GM21515 (cell line): ENCODE measurements at regions not wholly inside any gene's neighbourhood (a gene's known extent, or its start where the extent isn't known, plus 50 kb on each side); places are given as distances from the start of the nearest gene placed in this dataset.
A peak's percentile ranks its signal among the peaks of the same experiment; 100 is the strongest.
"Not testable (repeated sequence)": the region's sequence is repeated elsewhere in the genome, so short reads cannot be mapped to it uniquely, and the experiment has no call there.

Source experiments
- ATAC-seq: cut with Tn5 transposase; IDR thresholded peaks from one replicate; pipeline ENCODE4 v1.9.1; 2021; ENCODE audit not compliant: unreplicated experiment

GRCh38 chr4:78660559-78660958, 109.0 kb downstream of the ANXA3 start:
- ATAC-seq: no peak

GRCh38 chr4:78661086-78661690, 109.6 kb downstream of the ANXA3 start:
- ATAC-seq: no peak

DNA sequence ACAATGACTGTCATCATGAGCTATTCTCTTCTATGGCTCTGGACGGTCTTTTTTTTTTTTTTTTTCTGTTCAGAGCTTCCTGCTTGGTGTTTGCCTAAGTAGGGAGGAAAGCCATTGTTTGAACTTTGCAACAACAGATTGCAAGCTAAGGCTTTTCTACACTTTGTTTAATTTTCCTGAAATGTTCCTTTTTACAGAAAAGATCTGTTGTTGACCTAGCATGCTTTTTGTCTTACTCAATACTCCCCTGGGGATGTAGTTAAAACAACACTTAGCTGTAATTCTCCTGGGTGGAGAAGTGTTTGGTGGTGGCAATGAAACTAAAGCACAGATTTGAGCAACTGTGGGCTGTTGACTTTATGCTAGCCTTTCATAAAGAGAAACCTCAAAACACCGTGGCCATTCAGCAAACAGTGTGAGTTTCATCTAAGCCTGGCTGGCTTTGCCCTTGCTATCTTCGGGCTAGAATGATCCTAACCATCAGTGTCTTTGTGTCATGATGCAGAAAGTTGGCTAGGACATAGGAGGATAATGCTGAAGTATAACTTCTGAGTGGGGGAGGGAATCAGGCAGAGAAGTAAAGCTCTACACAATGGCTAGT, 110.5 kb downstream of the ANXA3 start:
- peak; percentile 80 for ATAC-seq

- no peak for ATAC-seq
Observed at GRCh38 chr4:78662658-78663057, 111.1 kb downstream of the ANXA3 start.

DNA sequence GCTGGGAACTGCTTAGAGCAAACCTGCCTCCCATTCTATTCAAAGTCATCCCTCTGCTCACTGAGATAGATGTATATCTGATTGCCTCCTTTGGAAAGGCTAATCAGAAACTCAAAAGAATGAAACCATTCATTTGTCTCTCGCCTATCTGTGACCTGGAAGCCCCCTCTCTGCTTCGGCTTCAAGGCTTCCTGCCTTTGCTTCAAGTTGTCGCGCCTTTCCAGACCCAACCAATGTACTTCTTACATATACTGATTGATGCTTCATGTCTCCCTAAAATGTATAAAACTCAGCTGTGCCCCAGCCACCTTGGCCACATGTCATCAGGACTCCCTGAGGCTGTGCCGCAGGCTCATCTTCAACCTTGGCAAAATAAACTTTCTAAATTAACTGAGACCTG, 111.9 kb upstream of the BMP2K start:
- ATAC-seq: not testable (repeated sequence)

DNA sequence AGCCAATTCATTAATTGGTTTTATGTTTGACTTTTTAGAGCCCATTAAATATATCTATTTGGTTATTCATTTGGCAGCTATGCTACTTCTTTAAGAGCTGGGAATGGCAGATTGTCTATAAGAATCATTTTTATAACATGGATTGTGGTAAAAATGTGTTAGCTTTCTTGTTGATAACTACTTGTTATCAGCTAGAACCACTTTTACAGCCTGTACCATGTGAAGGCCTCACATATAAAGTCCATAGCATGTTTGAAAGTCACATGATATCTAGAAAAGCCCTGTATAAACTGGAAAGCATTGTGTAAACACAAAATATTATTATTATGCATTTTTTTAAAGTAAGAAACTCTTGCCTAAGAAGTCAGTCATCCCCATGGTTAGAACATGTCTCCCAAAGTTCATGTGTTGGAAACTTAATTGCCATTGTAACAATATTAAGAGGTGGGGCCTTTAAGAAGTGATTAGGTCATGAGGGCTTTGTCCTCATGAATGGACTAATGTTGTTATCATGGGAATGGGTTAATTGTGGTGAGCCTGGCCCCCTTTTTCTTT, 110.9 kb upstream of the BMP2K start:
- ATAC-seq: no peak

GRCh38 chr4:78666830-78667258, 109.3 kb upstream of the BMP2K start:
- no peak for ATAC-seq

- ATAC-seq: no peak
Observed at GRCh38 chr4:78667325-78667724, 108.8 kb upstream of the BMP2K start.

GRCh38 chr4:78667764-78668163, 108.4 kb upstream of the BMP2K start:
- ATAC-seq: peak; percentile 84

DNA sequence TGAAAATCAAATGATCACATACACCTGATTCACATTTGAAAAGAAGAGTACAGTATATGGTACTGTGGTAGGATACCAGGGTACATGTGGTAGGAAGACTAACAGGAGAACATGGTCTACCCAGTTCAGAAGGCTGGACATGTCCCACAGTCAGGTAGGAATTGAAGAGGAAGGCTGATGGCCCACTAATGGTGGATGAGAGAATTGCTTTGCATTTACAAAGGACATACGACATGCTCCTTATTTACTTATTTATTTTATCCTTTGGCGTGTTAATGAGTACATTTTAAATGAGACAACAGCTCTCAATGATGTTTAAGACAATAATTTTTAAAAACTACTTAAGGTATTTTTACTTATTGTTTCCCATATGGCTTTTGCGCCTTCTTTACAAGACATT, 106.7 kb upstream of the BMP2K start:
- no peak for ATAC-seq

DNA sequence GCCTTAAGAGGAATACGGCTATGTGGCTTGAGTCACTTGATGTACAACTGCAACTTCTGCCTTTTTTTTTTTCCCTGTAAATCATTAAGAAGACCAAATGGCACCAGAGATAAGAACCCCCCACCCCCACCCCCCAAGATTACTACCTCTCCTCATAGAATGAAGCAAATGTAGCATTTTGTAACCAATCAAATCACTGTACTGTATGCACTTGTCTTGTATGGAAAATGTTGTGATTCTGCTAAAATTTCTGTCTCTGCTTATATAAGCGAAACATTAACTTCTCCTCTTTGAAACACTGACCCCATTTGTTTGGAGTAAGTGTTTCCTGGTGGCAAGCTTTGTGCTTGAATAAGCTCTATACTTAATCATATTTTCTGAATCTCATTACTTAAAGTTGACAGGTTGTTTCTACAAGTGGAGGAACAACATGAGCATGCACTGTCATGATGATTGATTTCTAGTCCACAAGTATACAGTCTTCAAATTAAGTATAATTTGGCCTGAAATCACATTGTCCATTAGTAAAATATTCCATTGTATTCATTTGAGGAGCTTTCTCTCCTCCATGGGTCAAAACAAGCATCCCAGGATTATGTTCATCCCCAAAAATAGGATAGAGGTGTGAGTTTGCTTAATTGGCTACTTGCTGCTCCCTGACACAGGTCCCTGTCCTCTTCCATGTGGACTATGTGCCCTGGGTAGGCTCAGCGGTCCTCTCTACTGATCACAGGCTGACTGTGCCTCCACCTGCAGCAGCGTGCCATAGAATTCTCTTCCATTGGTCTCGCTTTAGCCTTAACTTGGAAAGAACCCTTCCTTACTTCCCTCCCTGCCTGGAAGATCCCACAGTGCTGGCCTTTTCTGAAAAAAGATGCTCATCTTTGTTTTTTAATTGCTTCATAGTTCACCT, 104.0 kb upstream of the BMP2K start:
- no peak for ATAC-seq

- ATAC-seq: no peak
Observed at GRCh38 chr4:78673337-78673736, 102.8 kb upstream of the BMP2K start.

GRCh38 chr4:78675325-78675724, 100.8 kb upstream of the BMP2K start:
- ATAC-seq: no peak

DNA sequence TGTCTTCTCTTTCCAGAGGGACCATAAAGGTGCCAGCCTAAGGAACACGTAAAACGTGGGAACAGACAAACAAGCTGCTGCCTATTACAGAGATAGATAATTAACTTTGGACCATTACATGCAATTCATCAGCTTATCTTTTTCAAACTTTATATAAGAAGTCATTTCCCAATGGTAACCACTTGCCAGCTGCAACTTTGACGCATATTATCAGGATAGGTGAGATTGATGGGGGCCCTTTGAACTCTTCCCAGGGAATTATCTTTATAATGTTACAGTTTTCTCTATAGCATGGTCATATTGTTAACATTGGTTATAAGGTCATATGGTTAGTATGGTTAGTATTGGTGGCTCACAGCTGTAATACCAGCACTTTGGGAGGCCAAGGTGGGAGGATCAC, 94.1 kb upstream of the BMP2K start:
- no peak for ATAC-seq

DNA sequence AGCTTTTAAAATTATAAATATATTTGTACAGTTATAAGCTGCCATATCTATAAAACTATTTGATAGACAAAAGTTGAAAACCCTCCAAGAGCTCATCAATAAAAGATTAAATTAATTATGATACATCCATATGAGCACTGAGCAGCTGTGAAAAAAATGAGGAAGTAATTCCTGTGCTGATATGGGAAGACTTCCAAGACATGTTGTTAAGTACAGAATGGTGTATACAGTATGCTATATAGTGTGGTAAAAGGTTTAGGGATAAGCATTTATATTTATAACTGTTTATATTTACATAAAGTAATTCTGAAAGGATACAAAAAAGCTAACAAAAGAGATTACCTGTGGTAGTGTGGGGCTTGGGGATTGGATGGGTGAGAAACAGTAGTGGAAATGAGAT, 92.8 kb upstream of the BMP2K start:
- ATAC-seq: no peak

DNA sequence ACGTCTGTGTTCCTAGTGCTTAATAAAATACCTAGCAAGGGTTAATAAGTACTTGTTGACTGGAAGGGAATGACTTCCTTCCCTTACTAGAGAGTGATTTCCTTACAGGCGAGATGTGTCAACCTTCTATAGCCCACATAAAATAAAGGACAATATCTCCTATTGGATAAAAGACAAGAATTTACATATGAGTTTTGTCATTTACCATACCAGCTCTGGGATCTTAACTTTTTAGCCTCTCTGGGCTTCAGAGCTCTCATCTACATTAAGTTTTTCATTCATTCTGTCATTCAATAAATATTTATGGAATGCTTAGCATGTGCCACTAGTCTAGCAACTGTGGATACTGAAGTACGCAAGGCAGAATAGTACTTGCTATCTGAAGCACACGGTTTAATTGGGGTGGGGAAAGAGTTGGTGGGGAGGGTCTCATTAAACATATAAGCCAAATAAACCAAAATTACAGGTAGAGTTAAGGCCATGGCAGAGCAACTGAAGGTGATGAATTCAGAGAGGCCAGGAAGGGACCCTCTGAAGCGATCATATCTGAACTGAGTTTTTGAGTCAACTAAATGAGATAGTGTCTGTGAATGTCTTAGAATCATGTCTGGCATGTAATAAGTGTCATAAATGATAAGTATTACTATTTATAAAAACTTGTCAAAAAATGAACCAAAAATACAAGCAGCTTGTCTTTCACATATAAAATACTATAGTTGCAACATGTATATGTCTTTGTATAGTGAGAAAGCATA, 91.6 kb upstream of the BMP2K start:
- no peak for ATAC-seq

DNA sequence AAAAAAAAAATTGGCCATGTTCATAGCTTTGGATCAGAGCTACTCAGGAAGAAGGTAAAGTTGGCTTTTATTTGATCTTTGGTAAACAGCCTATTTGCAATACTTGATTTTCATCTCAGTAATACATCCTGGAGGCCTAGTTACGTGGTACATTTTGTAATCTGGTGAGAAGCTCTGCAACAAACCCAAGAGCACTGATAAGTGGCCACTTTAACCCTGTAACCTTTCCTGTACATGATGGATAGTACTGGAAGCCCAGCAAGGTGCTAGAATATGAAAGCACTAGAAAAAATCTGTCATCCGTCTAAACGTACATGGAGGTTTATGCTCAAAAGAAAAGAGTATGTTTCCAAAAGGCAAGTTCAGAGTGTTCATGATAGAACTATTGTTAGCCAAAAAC, 88.3 kb upstream of the BMP2K start:
- ATAC-seq: no peak

DNA sequence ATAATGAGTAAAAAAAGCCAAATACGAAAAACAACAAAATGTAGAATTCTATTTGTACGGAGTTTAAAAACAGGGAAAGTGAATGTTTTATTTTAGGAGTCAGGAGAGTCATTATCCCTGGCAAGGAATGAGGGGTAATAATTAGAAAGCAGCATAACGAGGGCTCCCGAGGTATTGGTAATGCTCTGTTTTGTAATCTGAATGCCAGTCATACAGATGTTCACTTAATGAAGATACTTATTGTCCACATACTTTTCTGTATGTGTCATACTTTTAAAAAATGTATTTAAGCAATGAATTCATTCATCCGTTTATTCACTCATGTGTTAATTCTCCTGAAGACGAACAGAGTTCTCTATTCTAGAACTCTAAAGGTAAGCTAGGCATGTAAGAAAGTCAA, 87.8 kb upstream of the BMP2K start:
- no peak for ATAC-seq

- no peak for ATAC-seq
Observed at GRCh38 chr4:78689261-78689660, 86.9 kb upstream of the BMP2K start.

GRCh38 chr4:78689700-78690323, 86.3 kb upstream of the BMP2K start:
- no peak for ATAC-seq

GRCh38 chr4:78691334-78691754, 84.8 kb upstream of the BMP2K start:
- ATAC-seq: peak; percentile 18
